Parathyroid adenoma (tissue), 2 donors: ENCODE measurements at regions not wholly inside any gene's neighbourhood (a gene's known extent, or its start where the extent isn't known, plus 50 kb on each side); places are given as distances from the start of the nearest gene placed in this dataset.

Experiments used
- H2AFZ ChIP-seq: fragments of 300-600 bp; sonication (generic); one replicate; pipeline ENCODE4 v1.7.0; 2017; ENCODE audit warnings: antibody characterized with exemption, mild to moderate bottlenecking
- H3K27ac ChIP-seq: fragments of 300-600 bp; sonication (generic); one replicate; pipeline ENCODE4 v1.7.0; 2017
- H3K27me3 ChIP-seq: fragments of 300-600 bp; sonication (generic); one replicate; pipeline ENCODE4 v1.7.0; 2017; ENCODE audit warnings: low read length; ENCODE audit not compliant: control insufficient read depth, insufficient read depth
- H3K36me3 ChIP-seq: fragments of 300-600 bp; sonication (generic); one replicate; pipeline ENCODE4 v1.7.0; 2017; ENCODE audit warnings: low read length; ENCODE audit not compliant: control insufficient read depth, insufficient read depth
- H3K4me1 ChIP-seq: fragments of 300-600 bp; sonication (generic); one replicate; pipeline ENCODE4 v1.7.0; 2017; ENCODE audit warnings: control low read depth
- H3K4me2 ChIP-seq: fragments of 300-600 bp; sonication (generic); one replicate; pipeline ENCODE4 v1.7.0; 2017; ENCODE audit warnings: low read length
- H3K4me3 ChIP-seq: fragments of 300-600 bp; sonication (generic); one replicate; pipeline ENCODE4 v1.7.0; 2017; ENCODE audit warnings: low read depth, low read length
- H3K79me2 ChIP-seq: fragments of 300-600 bp; sonication (generic); one replicate; pipeline ENCODE4 v1.7.0; 2017; ENCODE audit warnings: control low read depth
- H3K9ac ChIP-seq: fragments of 300-600 bp; sonication (generic); one replicate; pipeline ENCODE4 v1.7.0; 2017; ENCODE audit warnings: mild to moderate bottlenecking
- H3K9me3 ChIP-seq: fragments of 300-600 bp; sonication (generic); one replicate; pipeline ENCODE4 v1.7.0; 2017; ENCODE audit warnings: low read length; ENCODE audit not compliant: control insufficient read depth
- CTCF ChIP-seq: fragments of 300-600 bp; sonication (generic); IDR thresholded peaks from one replicate; pipeline ENCODE4 v1.7.0; 2017; ENCODE audit warnings: antibody characterized with exemption, mild to moderate bottlenecking
- donor health status: primary hyperparathyroidism.

DNA sequence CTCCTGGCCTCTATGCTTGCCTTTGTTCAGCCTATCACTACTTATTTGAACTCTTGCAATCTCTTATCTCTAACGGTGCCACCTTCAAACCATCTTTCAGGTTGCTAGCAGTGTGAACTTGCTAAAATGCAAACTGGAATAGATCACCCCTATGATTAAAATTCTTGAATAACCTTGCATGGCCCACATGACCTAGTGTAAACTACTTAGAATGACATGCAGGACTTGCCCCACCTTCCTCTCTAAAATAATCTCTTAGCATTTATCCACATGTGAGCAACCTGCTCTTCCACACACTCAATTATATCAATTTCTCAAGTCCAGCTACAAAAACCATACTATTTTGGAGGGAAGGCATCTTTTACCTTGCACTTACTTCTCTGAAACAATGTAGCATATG is 137.6 kb downstream of the ETAA1 start:
- Histone ChIP-seq H3K9me3 (no peaks in the 10 kb centered on the region), H3K4me2 (no peak overlapping the region), H3K9ac (no peak overlapping the region), H3K4me3 (no peak overlapping the region), H3K79me2 (no peaks in the 10 kb centered on the region), H3K27ac (no peak overlapping the region), H3K27me3 (no peaks in the 10 kb centered on the region), H3K36me3 (no peaks in the 10 kb centered on the region), H3K4me1 (no peaks in the 10 kb centered on the region), H2AFZ (no peak overlapping the region)
- no peak for TF ChIP-seq CTCF

DNA sequence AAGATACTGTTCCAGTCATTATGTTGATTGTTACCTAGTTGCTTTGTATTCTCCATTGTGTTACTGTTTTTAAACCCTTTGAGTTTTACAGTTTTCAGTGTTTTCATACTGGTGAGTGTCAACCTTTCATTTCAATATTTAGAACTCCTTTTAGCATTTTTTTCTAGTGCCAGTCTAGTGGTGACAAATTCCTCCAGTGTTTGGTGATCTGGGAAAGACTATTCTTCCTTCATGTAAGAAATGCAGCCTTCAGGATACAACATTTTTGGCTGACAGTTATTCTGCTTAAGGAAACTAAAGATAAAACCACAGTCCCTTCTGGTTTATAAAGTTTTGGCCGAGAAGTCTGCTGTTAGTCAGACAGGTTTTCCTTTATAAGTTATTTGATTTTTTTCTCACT is 143.8 kb downstream of the ETAA1 start:
- no peak for TF ChIP-seq CTCF
- no peak overlapping the region for H3K4me3 ChIP-seq

DNA sequence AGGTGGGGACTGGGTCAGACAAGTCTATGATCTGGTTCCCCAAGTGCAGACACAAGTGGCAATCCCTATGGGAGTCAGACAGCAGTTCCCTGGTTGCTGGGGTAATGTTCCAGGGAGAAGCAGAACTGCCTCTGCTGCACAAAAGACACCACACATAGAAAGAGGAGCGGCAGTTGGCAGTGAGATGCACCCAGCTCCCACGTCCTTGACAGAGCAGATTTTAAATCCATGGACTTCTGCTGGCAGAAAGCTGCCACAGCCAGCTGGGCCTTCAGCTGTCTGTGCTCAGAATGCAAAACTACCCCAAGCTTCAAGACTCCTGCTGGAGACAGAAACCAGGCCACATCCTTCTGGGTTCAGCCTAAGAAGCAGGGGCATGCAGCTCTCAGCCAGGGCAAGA is 147.2 kb downstream of the ETAA1 start:
- no peaks in the 10 kb centered on the region for H3K79me2 ChIP-seq
- no peak overlapping the region for H3K4me2 ChIP-seq
- H3K36me3 ChIP-seq: no peaks in the 10 kb centered on the region
- TF ChIP-seq CTCF: no peak
- no peak overlapping the region for H3K4me3 ChIP-seq
- H2AFZ ChIP-seq: no peak overlapping the region
- no peaks in the 10 kb centered on the region for H3K9me3 ChIP-seq
- H3K4me1 ChIP-seq: no peaks in the 10 kb centered on the region
- no peak overlapping the region for H3K27ac ChIP-seq
- H3K9ac ChIP-seq: no peak overlapping the region
- H3K27me3 ChIP-seq: no peaks in the 10 kb centered on the region

More for the DNA sequence above, 143.8 kb downstream of the ETAA1 start:
- no peak overlapping the region for H3K4me2 ChIP-seq
- no peaks in the 10 kb centered on the region for H3K9me3 ChIP-seq
- H3K27me3 ChIP-seq: no peaks in the 10 kb centered on the region
- no peak overlapping the region for H3K9ac ChIP-seq
- H3K27ac ChIP-seq: no peak overlapping the region
- no peaks in the 10 kb centered on the region for H3K79me2 ChIP-seq
- H3K36me3 ChIP-seq: no peaks in the 10 kb centered on the region
- no peak overlapping the region for H2AFZ ChIP-seq
- H3K4me1 ChIP-seq: no peaks in the 10 kb centered on the region

GRCh38 chr2:67548317-67549201 is 151.4 kb downstream of the ETAA1 start:
- Histone ChIP-seq H3K79me2 (no peaks in the 10 kb centered on the region), H3K4me2 (no peak overlapping the region), H3K4me1 (no peaks in the 10 kb centered on the region), H3K36me3 (no peaks in the 10 kb centered on the region), H2AFZ (no peak overlapping the region), H3K27me3 (no peaks in the 10 kb centered on the region), H3K4me3 (no peak overlapping the region), H3K9me3 (no peaks in the 10 kb centered on the region), H3K9ac (no peak overlapping the region), H3K27ac (no peak overlapping the region)
- TF ChIP-seq CTCF: no peak

DNA sequence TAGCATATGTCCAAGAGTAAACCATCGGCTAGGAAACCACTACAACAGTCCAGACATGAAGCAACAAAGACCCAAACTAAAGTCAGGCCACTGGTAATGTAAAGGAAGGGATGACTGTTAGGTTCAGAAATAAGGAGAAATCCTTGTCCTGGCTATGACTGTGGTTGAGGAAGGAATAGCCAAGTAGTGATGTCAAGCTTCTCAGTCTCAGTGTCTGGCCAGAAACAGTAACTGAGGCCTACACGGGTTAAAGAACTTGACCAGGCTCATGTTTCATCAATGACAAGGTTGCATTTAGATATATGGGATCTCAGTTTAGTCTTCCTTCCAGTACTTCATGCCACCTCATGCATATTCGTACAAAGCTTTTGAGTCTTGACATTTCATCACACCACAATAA is 162.0 kb downstream of the ETAA1 start:
- H3K4me1 ChIP-seq: no peaks in the 10 kb centered on the region
- H3K9ac ChIP-seq: no peak overlapping the region
- no peak for TF ChIP-seq CTCF

More for the DNA sequence above, 162.0 kb downstream of the ETAA1 start:
- no peak overlapping the region for H3K4me2 ChIP-seq
- H3K4me3 ChIP-seq: no peak overlapping the region
- no peaks in the 10 kb centered on the region for H3K36me3 ChIP-seq
- no peaks in the 10 kb centered on the region for H3K9me3 ChIP-seq
- no peaks in the 10 kb centered on the region for H3K27me3 ChIP-seq
- no peaks in the 10 kb centered on the region for H3K79me2 ChIP-seq
- no peak overlapping the region for H2AFZ ChIP-seq
- H3K27ac ChIP-seq: no peak overlapping the region
